ENCODE measurements at regions not wholly inside any gene's neighbourhood (a gene's known extent, or its start where the extent isn't known, plus 50 kb on each side); places are given as distances from the start of the nearest gene placed in this dataset.

- WGBS, 4 donors = 54 to 72% (median 59%) methylated on average over 5 to 6 of the region's 6 CpGs
- peak overlapping the region in 1 of 12 donors; percentile 28 for H3K27ac ChIP-seq
- DNase-seq (peak in 1 of 5 donors; percentile 44), ATAC-seq (peak in 3 of 4 donors; percentile 35 to 58 (median 37))
- H3K4me3 ChIP-seq = no peak overlapping the region
- no peak for TF ChIP-seq POLR2A (IDR thresholded peaks at IDR 0.05)
- TF ChIP-seq CTCF (IDR thresholded peaks at IDR 0.05) = no peak
- peaks cover 0 to 54% (median 17%) of the 10 kb centered on the region in 12 donors for H3K4me1 ChIP-seq
- H3K9me3 ChIP-seq = no peaks in the 10 kb centered on the region
- H3K27me3 ChIP-seq = no peaks in the 10 kb centered on the region
- intact Hi-C loops (cut with DNase I) = no loop called here
- H3K36me3 ChIP-seq = no peaks in the 10 kb centered on the region
Measured at GRCh38 chr1:67584938-67585337, 100.1 kb upstream of the GADD45A start.

- no peak for DNase-seq
- Histone ChIP-seq H3K4me3 (no peak overlapping the region), H3K9me3 (no peaks in the 10 kb centered on the region), H3K27me3 (no peaks in the 10 kb centered on the region), H3K4me1 (peaks cover 0 to 71% (median 29%) of the 10 kb centered on the region in 12 donors), H3K27ac (no peak overlapping the region), H3K36me3 (no peaks in the 10 kb centered on the region)
- intact Hi-C loops (cut with DNase I) = no loop called here
- no peak for TF ChIP-seq POLR2A (IDR thresholded peaks at IDR 0.05)
- TF ChIP-seq CTCF (IDR thresholded peaks at IDR 0.05) = no peak
- ATAC-seq = no peak
- 46 to 66% (median 53%) methylated on average over 5 of the region's 5 CpGs for WGBS, 4 donors
Measured at GRCh38 chr1:67586596-67586995, 98.4 kb upstream of the GADD45A start.

- ATAC-seq = no peak
- H3K4me1 ChIP-seq = peaks cover 0 to 64% (median 27%) of the 10 kb centered on the region in 12 donors
- intact Hi-C loops (cut with DNase I) = loop anchor here in 1 of 10 donors (2.0 kb wide), 1 partner anchor 96 kb away; the partner anchor contains the start of gene GADD45A
Measured at GRCh38 chr1:67588178-67588855, 96.7 kb upstream of the GADD45A start.

More at GRCh38 chr1:67588178-67588855, 96.7 kb upstream of the GADD45A start:
- DNase-seq = no peak
- 66 to 75% (median 71%) methylated on average over 9 of the region's 9 CpGs for WGBS, 4 donors
- Histone ChIP-seq H3K27ac (peak overlapping the region in 3 of 12 donors; percentile 4 to 26 (median 5)), H3K27me3 (no peaks in the 10 kb centered on the region), H3K36me3 (no peaks in the 10 kb centered on the region), H3K9me3 (no peaks in the 10 kb centered on the region), H3K4me3 (no peak overlapping the region)
- no peak for TF ChIP-seq CTCF (IDR thresholded peaks at IDR 0.05)
- no peak for TF ChIP-seq POLR2A (IDR thresholded peaks at IDR 0.05)

All from heart left ventricle (tissue), 16 donors.